Brain microvascular endothelial cell (primary cell): ENCODE measurements at regions not wholly inside any gene's neighbourhood (a gene's known extent, or its start where the extent isn't known, plus 50 kb on each side); places are given as distances from the start of the nearest gene placed in this dataset.

ENCODE experiments used
- DNase-seq: peaks from one replicate; pipeline ENCODE4 v3.0.0-alpha.2; 2020
- H3K27ac ChIP-seq: fragments of 250-450 bp; sonication (Bioruptor Pico); 2 replicates; pipeline ENCODE4 v1.5.1; 2020; ENCODE audit warnings: mild to moderate bottlenecking, moderate library complexity
- H3K27me3 ChIP-seq: fragments of 250-450 bp; sonication (Bioruptor Pico); replicated peaks from 2 replicates; pipeline ENCODE4 v1.5.1; 2020; ENCODE audit warnings: mild to moderate bottlenecking
- H3K36me3 ChIP-seq: fragments of 250-450 bp; sonication (Bioruptor Pico); replicated peaks from 2 replicates; pipeline ENCODE4 v1.5.1; 2020; ENCODE audit warnings: mild to moderate bottlenecking
- H3K4me3 ChIP-seq: 2 replicates; pipeline ENCODE4 v1.5.1; 2011; ENCODE audit warnings: low read depth, mild to moderate bottlenecking, control low read depth, low read length, moderate library complexity
- CTCF ChIP-seq: IDR thresholded peaks from 2 replicates; pipeline ENCODE4 v1.5.1; 2011; ENCODE audit warnings: low read depth, mild to moderate bottlenecking, moderate library complexity, low read length, control low read depth, inconsistent platforms; ENCODE audit errors: missing control alignments
- in situ Hi-C: cut with HindIII; loops from 2 replicates; pipeline ENCODE4 v1.10.0; 2017; ENCODE audit warnings: low sequenced_read_pairs, low pct_ligation_motif_present

- Histone ChIP-seq H3K36me3 (no peaks in the 10 kb centered on the region), H3K4me3 (no peak overlapping the region), H3K27me3 (no peaks in the 10 kb centered on the region), H3K27ac (no peak overlapping the region)
- no peak for DNase-seq
- in situ Hi-C loops, result no loop called here
- TF ChIP-seq CTCF, result no peak
Observed at GRCh38 chr10:3396116-3396515, 223.5 kb upstream of the PITRM1 start.

GRCh38 chr10:3395458-3395861 is 222.9 kb upstream of the PITRM1 start:
- H3K27me3 ChIP-seq, result no peaks in the 10 kb centered on the region
- in situ Hi-C loops, result no loop called here

GRCh38 chr10:3395041-3395440 is 222.5 kb upstream of the PITRM1 start:
- Histone ChIP-seq H3K4me3 (no peak overlapping the region), H3K27me3 (no peaks in the 10 kb centered on the region)
- no peak for DNase-seq

More at GRCh38 chr10:3395458-3395861, 222.9 kb upstream of the PITRM1 start:
- H3K36me3 ChIP-seq, result no peaks in the 10 kb centered on the region
- no peak for DNase-seq
- H3K27ac ChIP-seq, result no peak overlapping the region
- no peak overlapping the region for H3K4me3 ChIP-seq
- TF ChIP-seq CTCF, result no peak

GRCh38 chr10:3393958-3394357 is 221.4 kb upstream of the PITRM1 start:
- H3K4me3 ChIP-seq, result no peak overlapping the region
- in situ Hi-C loops, result no loop called here
- no peaks in the 10 kb centered on the region for H3K36me3 ChIP-seq
- H3K27ac ChIP-seq, result no peak overlapping the region
- no peak for TF ChIP-seq CTCF
- DNase-seq, result no peak
- H3K27me3 ChIP-seq, result no peaks in the 10 kb centered on the region

More at GRCh38 chr10:3395041-3395440, 222.5 kb upstream of the PITRM1 start:
- no peaks in the 10 kb centered on the region for H3K36me3 ChIP-seq
- in situ Hi-C loops, result no loop called here
- TF ChIP-seq CTCF, result no peak
- no peak overlapping the region for H3K27ac ChIP-seq

- in situ Hi-C loops, result no loop called here
- Histone ChIP-seq H3K4me3 (no peak overlapping the region), H3K36me3 (no peaks in the 10 kb centered on the region), H3K27ac (no peak overlapping the region), H3K27me3 (no peaks in the 10 kb centered on the region)
- TF ChIP-seq CTCF, result no peak
- DNase-seq, result no peak
Observed at GRCh38 chr10:3391657-3392056, 219.1 kb upstream of the PITRM1 start.

GRCh38 chr10:3389130-3389529 is 216.5 kb upstream of the PITRM1 start:
- H3K27me3 ChIP-seq, result no peaks in the 10 kb centered on the region
- in situ Hi-C loops, result no loop called here
- H3K36me3 ChIP-seq, result no peaks in the 10 kb centered on the region
- no peak overlapping the region for H3K4me3 ChIP-seq
- H3K27ac ChIP-seq, result no peak overlapping the region
- DNase-seq, result no peak
- no peak for TF ChIP-seq CTCF
